Chondrocyte (in vitro differentiated cells): ENCODE measurements at regions not wholly inside any gene's neighbourhood (a gene's known extent, or its start where the extent isn't known, plus 50 kb on each side); places are given as distances from the start of the nearest gene placed in this dataset.

Experiments
- DNase-seq: peaks from one replicate; pipeline ENCODE4 v3.0.0; 2021; ENCODE audit warnings: mixed read lengths, low spot score
- H3K27ac Mint-ChIP-seq: one replicate; pipeline ENCODE4 v1.8.0; 2021; ENCODE audit warnings: mild to moderate bottlenecking, moderate library complexity, mixed read lengths; ENCODE audit not compliant: unreplicated experiment
- H3K27me3 Mint-ChIP-seq: 2 replicates; pipeline ENCODE4 v1.8.0; 2021; ENCODE audit warnings: low read depth, mixed read lengths
- H3K36me3 Mint-ChIP-seq: 2 replicates; pipeline ENCODE4 v1.8.0; 2021; ENCODE audit warnings: low read depth, mixed read lengths
- H3K4me1 Mint-ChIP-seq: 2 replicates; pipeline ENCODE4 v1.8.0; 2021; ENCODE audit warnings: low read depth, mild to moderate bottlenecking, mixed read lengths
- H3K4me3 Mint-ChIP-seq: one replicate; pipeline ENCODE4 v1.8.0; 2021; ENCODE audit warnings: mild to moderate bottlenecking, moderate library complexity, mixed read lengths; ENCODE audit not compliant: unreplicated experiment
- H3K9me3 Mint-ChIP-seq: 2 replicates; pipeline ENCODE4 v1.8.0; 2021; ENCODE audit warnings: low read depth, mixed read lengths
- TF ChIP-seq, protein P1 (sequence below): fragments of 200-600 bp; sonication (generic); IDR thresholded peaks from 2 replicates; pipeline ENCODE4 v1.5.0; 2021; ENCODE audit warnings: antibody characterized with exemption, mild to moderate bottlenecking, moderate library complexity

- Mint-ChIP-seq H3K27me3 (peaks cover 3% of the 10 kb centered on the region), H3K4me1 (no peaks in the 10 kb centered on the region), H3K36me3 (no peaks in the 10 kb centered on the region), H3K4me3 (no peak overlapping the region), H3K9me3 (no peaks in the 10 kb centered on the region), H3K27ac (no peak overlapping the region)
- no peak for DNase-seq
- TF ChIP-seq, protein P1, sequence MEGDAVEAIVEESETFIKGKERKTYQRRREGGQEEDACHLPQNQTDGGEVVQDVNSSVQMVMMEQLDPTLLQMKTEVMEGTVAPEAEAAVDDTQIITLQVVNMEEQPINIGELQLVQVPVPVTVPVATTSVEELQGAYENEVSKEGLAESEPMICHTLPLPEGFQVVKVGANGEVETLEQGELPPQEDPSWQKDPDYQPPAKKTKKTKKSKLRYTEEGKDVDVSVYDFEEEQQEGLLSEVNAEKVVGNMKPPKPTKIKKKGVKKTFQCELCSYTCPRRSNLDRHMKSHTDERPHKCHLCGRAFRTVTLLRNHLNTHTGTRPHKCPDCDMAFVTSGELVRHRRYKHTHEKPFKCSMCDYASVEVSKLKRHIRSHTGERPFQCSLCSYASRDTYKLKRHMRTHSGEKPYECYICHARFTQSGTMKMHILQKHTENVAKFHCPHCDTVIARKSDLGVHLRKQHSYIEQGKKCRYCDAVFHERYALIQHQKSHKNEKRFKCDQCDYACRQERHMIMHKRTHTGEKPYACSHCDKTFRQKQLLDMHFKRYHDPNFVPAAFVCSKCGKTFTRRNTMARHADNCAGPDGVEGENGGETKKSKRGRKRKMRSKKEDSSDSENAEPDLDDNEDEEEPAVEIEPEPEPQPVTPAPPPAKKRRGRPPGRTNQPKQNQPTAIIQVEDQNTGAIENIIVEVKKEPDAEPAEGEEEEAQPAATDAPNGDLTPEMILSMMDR: no peak
Observed at GRCh38 chr14:85987907-85988306, 458.0 kb downstream of the FLRT2 start.

DNA sequence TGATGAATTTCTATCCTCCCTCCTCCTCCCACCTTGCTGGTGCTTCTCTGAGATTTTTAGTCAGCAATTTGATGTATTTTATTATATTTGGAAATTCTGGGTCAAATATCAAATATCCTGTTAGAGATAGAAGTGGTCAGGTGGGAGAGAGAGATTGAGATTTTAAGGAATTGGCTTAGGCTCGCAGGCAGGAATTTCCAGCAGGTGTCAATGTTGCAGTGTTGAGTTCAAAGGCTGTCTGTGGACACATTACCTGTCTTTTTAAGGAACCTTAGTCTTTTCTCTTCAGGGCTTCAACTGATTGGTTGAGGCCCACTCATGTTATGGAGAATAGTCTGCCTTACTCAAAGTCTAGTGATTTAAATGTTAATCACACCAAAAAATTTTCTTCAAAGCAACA lies 457.3 kb downstream of the FLRT2 start:
- TF ChIP-seq, protein P1: no peak
- Mint-ChIP-seq H3K4me1 (no peaks in the 10 kb centered on the region), H3K27me3 (peaks cover 3% of the 10 kb centered on the region), H3K9me3 (no peaks in the 10 kb centered on the region), H3K27ac (no peak overlapping the region), H3K36me3 (no peaks in the 10 kb centered on the region), H3K4me3 (no peak overlapping the region)
- no peak for DNase-seq

GRCh38 chr14:85978582-85979250 lies 448.8 kb downstream of the FLRT2 start:
- no peaks in the 10 kb centered on the region for H3K27me3 Mint-ChIP-seq
- DNase-seq: no peak
- H3K4me1 Mint-ChIP-seq: no peaks in the 10 kb centered on the region
- no peaks in the 10 kb centered on the region for H3K36me3 Mint-ChIP-seq
- H3K4me3 Mint-ChIP-seq: no peak overlapping the region
- TF ChIP-seq, protein P1: peak; percentile 60
- H3K9me3 Mint-ChIP-seq: peaks cover 7% of the 10 kb centered on the region
- no peak overlapping the region for H3K27ac Mint-ChIP-seq

DNA sequence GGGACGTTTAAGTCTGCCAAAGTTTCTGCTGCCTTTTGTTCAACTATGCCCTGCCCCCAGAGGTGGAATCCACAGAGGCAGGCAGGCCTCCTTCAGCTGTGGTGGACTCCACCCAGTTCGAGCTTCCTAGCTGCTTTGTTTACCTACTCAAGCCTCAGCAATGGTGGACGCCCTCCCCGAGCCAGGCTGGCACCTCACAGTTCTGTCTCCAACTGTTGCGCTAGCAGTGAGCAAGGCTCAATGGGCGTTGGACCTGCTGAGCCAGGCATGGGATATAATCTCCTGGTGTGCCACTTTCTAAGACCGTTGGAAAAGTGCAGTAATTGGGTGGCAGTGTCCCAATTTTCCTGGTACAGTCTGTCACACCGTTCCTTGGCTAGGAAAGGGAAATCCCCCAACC lies 444.7 kb downstream of the FLRT2 start:
- no peaks in the 10 kb centered on the region for H3K27me3 Mint-ChIP-seq
- peaks cover 4% of the 10 kb centered on the region for H3K36me3 Mint-ChIP-seq
- TF ChIP-seq, protein P1: no peak
- H3K9me3 Mint-ChIP-seq: peaks cover 25% of the 10 kb centered on the region
- no peak overlapping the region for H3K4me3 Mint-ChIP-seq
- H3K4me1 Mint-ChIP-seq: no peaks in the 10 kb centered on the region
- DNase-seq: no peak
- H3K27ac Mint-ChIP-seq: no peak overlapping the region

GRCh38 chr14:85963486-85963885 lies 433.5 kb downstream of the FLRT2 start:
- no peak overlapping the region for H3K4me3 Mint-ChIP-seq
- peaks cover 5% of the 10 kb centered on the region for H3K27me3 Mint-ChIP-seq
- no peaks in the 10 kb centered on the region for H3K36me3 Mint-ChIP-seq

More at GRCh38 chr14:85963486-85963885, 433.5 kb downstream of the FLRT2 start:
- TF ChIP-seq, protein P1: no peak
- Mint-ChIP-seq H3K9me3 (no peaks in the 10 kb centered on the region), H3K4me1 (no peaks in the 10 kb centered on the region), H3K27ac (no peak overlapping the region)
- no peak for DNase-seq
